ENCODE measurements at regions not wholly inside any gene's neighbourhood (a gene's known extent, or its start where the extent isn't known, plus 50 kb on each side); places are given as distances from the start of the nearest gene placed in this dataset.

GRCh38 chr4:12265554-12265953 lies 836.9 kb upstream of the HS3ST1 start:
- DNase-seq: no peak

GRCh38 chr4:12260453-12260852 lies 831.8 kb upstream of the HS3ST1 start:
- no peak for DNase-seq

GRCh38 chr4:12244973-12245372 lies 816.3 kb upstream of the HS3ST1 start:
- no peak for DNase-seq

- DNase-seq: no peak
These were observed 813.7 kb upstream of the HS3ST1 start for GRCh38 chr4:12242354-12242753.

GRCh38 chr4:12239897-12240636 lies 811.4 kb upstream of the HS3ST1 start:
- DNase-seq: no peak

GRCh38 chr4:12231098-12231497 lies 802.4 kb upstream of the HS3ST1 start:
- DNase-seq: no peak

GRCh38 chr4:12221031-12221430 lies 792.3 kb upstream of the HS3ST1 start:
- DNase-seq: no peak

- DNase-seq: no peak
These were observed 782.9 kb upstream of the HS3ST1 start for GRCh38 chr4:12211636-12212035.

GRCh38 chr4:12207396-12207795 lies 778.7 kb upstream of the HS3ST1 start:
- DNase-seq: no peak

GRCh38 chr4:12206091-12206490 lies 777.4 kb upstream of the HS3ST1 start:
- DNase-seq: no peak

- no peak for DNase-seq
These were observed 775.3 kb upstream of the HS3ST1 start for GRCh38 chr4:12203945-12204344.

GRCh38 chr4:12200226-12200625 lies 771.5 kb upstream of the HS3ST1 start:
- DNase-seq: no peak

- no peak for DNase-seq
These were observed 757.8 kb upstream of the HS3ST1 start for GRCh38 chr4:12186526-12186925.

GRCh38 chr4:12178614-12179610 lies 750.2 kb upstream of the HS3ST1 start:
- no peak for DNase-seq

GRCh38 chr4:12177416-12177815 lies 748.7 kb upstream of the HS3ST1 start:
- no peak for DNase-seq

- DNase-seq: no peak
These were observed 744.8 kb upstream of the HS3ST1 start for GRCh38 chr4:12173496-12173895.

- DNase-seq: no peak
These were observed 743.7 kb upstream of the HS3ST1 start for GRCh38 chr4:12172198-12172973.

- no peak for DNase-seq
These were observed 741.6 kb upstream of the HS3ST1 start for GRCh38 chr4:12170308-12170707.

- no peak for DNase-seq
These were observed 736.9 kb upstream of the HS3ST1 start for GRCh38 chr4:12165616-12166015.

- DNase-seq: no peak
These were observed 717.6 kb upstream of the HS3ST1 start for GRCh38 chr4:12146339-12146738.

- no peak for DNase-seq
These were observed 717.1 kb upstream of the HS3ST1 start for GRCh38 chr4:12145768-12146167.

- DNase-seq: no peak
These were observed 716.4 kb upstream of the HS3ST1 start for GRCh38 chr4:12145106-12145505.

- DNase-seq: no peak
These were observed 715.4 kb upstream of the HS3ST1 start for GRCh38 chr4:12144051-12144450.
